GM21737 (cell line): ENCODE measurements at regions not wholly inside any gene's neighbourhood (a gene's known extent, or its start where the extent isn't known, plus 50 kb on each side); places are given as distances from the start of the nearest gene placed in this dataset.

Source experiments
- ATAC-seq: cut with Tn5 transposase; IDR thresholded peaks from one replicate; pipeline ENCODE4 v1.9.1; 2021; ENCODE audit warnings: mild to moderate bottlenecking, moderate library complexity; ENCODE audit not compliant: unreplicated experiment

- ATAC-seq, result no peak
Observed at GRCh38 chr1:232522189-232522588, 107.7 kb downstream of the SIPA1L2 start.

GRCh38 chr1:232521660-232522059 is 108.3 kb downstream of the SIPA1L2 start:
- ATAC-seq, result no peak

- no peak for ATAC-seq
Observed at GRCh38 chr1:232519186-232519585, 110.7 kb downstream of the SIPA1L2 start.

GRCh38 chr1:232518349-232518748 is 111.6 kb downstream of the SIPA1L2 start:
- ATAC-seq, result no peak

- ATAC-seq, result no peak
Observed at GRCh38 chr1:232517204-232517603, 112.7 kb downstream of the SIPA1L2 start.

GRCh38 chr1:232515706-232516105 is 114.2 kb downstream of the SIPA1L2 start:
- ATAC-seq, result no peak

- ATAC-seq, result no peak
Observed at GRCh38 chr1:232512712-232513111, 117.2 kb downstream of the SIPA1L2 start.

GRCh38 chr1:232511172-232511571 is 118.8 kb downstream of the SIPA1L2 start:
- no peak for ATAC-seq

GRCh38 chr1:232510367-232511110 is 119.4 kb downstream of the SIPA1L2 start:
- no peak for ATAC-seq

GRCh38 chr1:232509570-232509969 is 120.4 kb downstream of the SIPA1L2 start:
- no peak for ATAC-seq

GRCh38 chr1:232508130-232508701 is 121.7 kb downstream of the SIPA1L2 start:
- no peak for ATAC-seq

GRCh38 chr1:232507571-232507970 is 122.4 kb downstream of the SIPA1L2 start:
- no peak for ATAC-seq

- no peak for ATAC-seq
Observed at GRCh38 chr1:232505884-232506283, 124.0 kb downstream of the SIPA1L2 start.

- ATAC-seq, result no peak
Observed at GRCh38 chr1:232504651-232505050, 125.3 kb downstream of the SIPA1L2 start.

GRCh38 chr1:232503497-232503896 is 126.4 kb downstream of the SIPA1L2 start:
- ATAC-seq, result no peak

- no peak for ATAC-seq
Observed at GRCh38 chr1:232501854-232502253, 128.1 kb downstream of the SIPA1L2 start.

- ATAC-seq, result no peak
Observed at GRCh38 chr1:232499188-232499587, 130.7 kb downstream of the SIPA1L2 start.

- ATAC-seq, result no peak
Observed at GRCh38 chr1:232493869-232494268, 136.1 kb downstream of the SIPA1L2 start.

GRCh38 chr1:232489256-232489655 is 140.7 kb downstream of the SIPA1L2 start:
- no peak for ATAC-seq

GRCh38 chr1:232487236-232487635 is 142.7 kb downstream of the SIPA1L2 start:
- ATAC-seq, result no peak

GRCh38 chr1:232486454-232487207 is 143.3 kb downstream of the SIPA1L2 start:
- no peak for ATAC-seq

- no peak for ATAC-seq
Observed at GRCh38 chr1:232486006-232486405, 143.9 kb downstream of the SIPA1L2 start.
